Uterus (tissue), 3 donors: ENCODE measurements at regions not wholly inside any gene's neighbourhood (a gene's known extent, or its start where the extent isn't known, plus 50 kb on each side); places are given as distances from the start of the nearest gene placed in this dataset.

Experiments used
- DNase-seq, 2 donors: peaks; one replicate each; pipeline ENCODE4 v3.0.0-alpha.2; 2019 to 2020
- H3K27ac ChIP-seq, 2 donors: fragments of 200-600 bp; sonication (generic); 1 replicate in 1 of 2; 2 replicates in 1 of 2; pipeline ENCODE4 v1.5.1; 2016 to 2018
- H3K27me3 ChIP-seq, 2 donors: fragments of 200-600 bp; sonication (generic); one replicate each; pipeline ENCODE4 v1.5.1; 2018 to 2019; ENCODE audit warnings: control low read depth in 1 of 2
- H3K36me3 ChIP-seq, 2 donors: fragments of 200-600 bp; sonication (generic); one replicate each; pipeline ENCODE4 v1.5.1; 2019; ENCODE audit warnings: control low read depth in 1 of 2
- H3K4me1 ChIP-seq, 2 donors: fragments of 200-600 bp; sonication (generic); one replicate each; pipeline ENCODE4 v1.5.1; 2018 to 2019; ENCODE audit warnings: control low read depth in 1 of 2
- H3K4me3 ChIP-seq, 2 donors: fragments of 200-600 bp; sonication (generic); 1 replicate in 1 of 2; 2 replicates in 1 of 2; pipeline ENCODE4 v1.5.1; 2018 to 2019; ENCODE audit warnings: mild to moderate bottlenecking in 1 of 2
- H3K9me3 ChIP-seq, 2 donors: fragments of 200-600 bp; sonication (generic); one replicate each; pipeline ENCODE4 v1.5.1; 2019; ENCODE audit warnings: control low read depth in 1 of 2
- CTCF ChIP-seq, 4 experiments: fragments of 200-600 bp in 2 of 4; fragments of 450-650 bp in 2 of 4; sonication (generic) in 2 of 4; IDR thresholded peaks; one replicate each; pipeline ENCODE4 v1.5.1; 2016 to 2019; ENCODE audit warnings: antibody characterized with exemption in 4 of 4, mild to moderate bottlenecking in 2 of 4, moderate library complexity in 1 of 4
- POLR2A ChIP-seq, 2 donors: fragments of 450-650 bp; IDR thresholded peaks; one replicate each; pipeline ENCODE4 v1.6.1; 2016; ENCODE audit warnings: antibody characterized with exemption in 2 of 2, mild to moderate bottlenecking in 1 of 2, moderate library complexity in 1 of 2
- intact Hi-C: fragments of 100-400 bp; cut with DNase I; formaldehyde crosslinking; loops from one replicate; pipeline ENCODE4 v1.15.1; 2023; ENCODE audit warnings: low total_unique reads
- donor health status: DM: yes; HTN: yes; CAD: no.

- Histone ChIP-seq H3K27ac (no peak overlapping the region), H3K4me1 (no peaks in the 10 kb centered on the region), H3K4me3 (no peak overlapping the region), H3K36me3 (no peaks in the 10 kb centered on the region), H3K9me3 (peaks cover 0 to 4% of the 10 kb centered on the region in 2 donors), H3K27me3 (no peaks in the 10 kb centered on the region)
- no peak for TF ChIP-seq POLR2A (IDR thresholded peaks at IDR 0.05)
- intact Hi-C loops = no loop called here
- no peak for DNase-seq
These were observed 996.5 kb downstream of the GRIK2 start for GRCh38 chr6:102389994-102390393.

- H3K9me3 ChIP-seq = no peaks in the 10 kb centered on the region
- no peak overlapping the region for H3K4me3 ChIP-seq
- no peak for DNase-seq
- H3K27me3 ChIP-seq = no peaks in the 10 kb centered on the region
- TF ChIP-seq POLR2A (IDR thresholded peaks at IDR 0.05) (no peak), CTCF (IDR thresholded peaks at IDR 0.05) (no peak)
- no peaks in the 10 kb centered on the region for H3K4me1 ChIP-seq
- no peak overlapping the region for H3K27ac ChIP-seq
- intact Hi-C loops = no loop called here
- H3K36me3 ChIP-seq = no peaks in the 10 kb centered on the region
These were observed 994.0 kb downstream of the GRIK2 start for GRCh38 chr6:102387326-102388033.

GRCh38 chr6:102381203-102381602 is 987.7 kb downstream of the GRIK2 start:
- Histone ChIP-seq H3K36me3 (no peaks in the 10 kb centered on the region), H3K9me3 (no peaks in the 10 kb centered on the region), H3K27ac (no peak overlapping the region), H3K27me3 (no peaks in the 10 kb centered on the region), H3K4me3 (no peak overlapping the region), H3K4me1 (no peaks in the 10 kb centered on the region)
- TF ChIP-seq POLR2A (IDR thresholded peaks at IDR 0.05) = no peak
- TF ChIP-seq CTCF (IDR thresholded peaks at IDR 0.05) = no peak
- DNase-seq = no peak
- intact Hi-C loops = no loop called here

GRCh38 chr6:102356170-102356569 is 962.7 kb downstream of the GRIK2 start:
- H3K4me1 ChIP-seq = no peaks in the 10 kb centered on the region
- DNase-seq = no peak
- intact Hi-C loops = no loop called here
- no peaks in the 10 kb centered on the region for H3K9me3 ChIP-seq
- H3K27me3 ChIP-seq = no peaks in the 10 kb centered on the region
- no peaks in the 10 kb centered on the region for H3K36me3 ChIP-seq
- no peak overlapping the region for H3K4me3 ChIP-seq
- TF ChIP-seq CTCF (IDR thresholded peaks at IDR 0.05) (no peak), POLR2A (IDR thresholded peaks at IDR 0.05) (no peak)
- H3K27ac ChIP-seq = no peak overlapping the region

GRCh38 chr6:102355578-102355977 is 962.1 kb downstream of the GRIK2 start:
- H3K9me3 ChIP-seq = no peaks in the 10 kb centered on the region
- no peak for TF ChIP-seq CTCF (IDR thresholded peaks at IDR 0.05)
- TF ChIP-seq POLR2A (IDR thresholded peaks at IDR 0.05) = no peak
- H3K27ac ChIP-seq = no peak overlapping the region
- H3K4me3 ChIP-seq = no peak overlapping the region
- no peaks in the 10 kb centered on the region for H3K36me3 ChIP-seq
- no peaks in the 10 kb centered on the region for H3K4me1 ChIP-seq
- no peaks in the 10 kb centered on the region for H3K27me3 ChIP-seq
- intact Hi-C loops = no loop called here
- no peak for DNase-seq

- peaks cover 0 to 3% of the 10 kb centered on the region in 2 donors for H3K27me3 ChIP-seq
- DNase-seq = no peak
- no peak overlapping the region for H3K4me3 ChIP-seq
- no peak overlapping the region for H3K27ac ChIP-seq
- TF ChIP-seq CTCF (IDR thresholded peaks at IDR 0.05) (no peak), POLR2A (IDR thresholded peaks at IDR 0.05) (no peak)
- no peaks in the 10 kb centered on the region for H3K4me1 ChIP-seq
- intact Hi-C loops = no loop called here
- H3K9me3 ChIP-seq = no peaks in the 10 kb centered on the region
- no peaks in the 10 kb centered on the region for H3K36me3 ChIP-seq
These were observed 959.0 kb downstream of the GRIK2 start for GRCh38 chr6:102352552-102352951.
